ENCODE measurements at regions not wholly inside any gene's neighbourhood (a gene's known extent, or its start where the extent isn't known, plus 50 kb on each side); places are given as distances from the start of the nearest gene placed in this dataset.
A peak's percentile ranks its signal among the peaks of the same experiment; 100 is the strongest.

DNA sequence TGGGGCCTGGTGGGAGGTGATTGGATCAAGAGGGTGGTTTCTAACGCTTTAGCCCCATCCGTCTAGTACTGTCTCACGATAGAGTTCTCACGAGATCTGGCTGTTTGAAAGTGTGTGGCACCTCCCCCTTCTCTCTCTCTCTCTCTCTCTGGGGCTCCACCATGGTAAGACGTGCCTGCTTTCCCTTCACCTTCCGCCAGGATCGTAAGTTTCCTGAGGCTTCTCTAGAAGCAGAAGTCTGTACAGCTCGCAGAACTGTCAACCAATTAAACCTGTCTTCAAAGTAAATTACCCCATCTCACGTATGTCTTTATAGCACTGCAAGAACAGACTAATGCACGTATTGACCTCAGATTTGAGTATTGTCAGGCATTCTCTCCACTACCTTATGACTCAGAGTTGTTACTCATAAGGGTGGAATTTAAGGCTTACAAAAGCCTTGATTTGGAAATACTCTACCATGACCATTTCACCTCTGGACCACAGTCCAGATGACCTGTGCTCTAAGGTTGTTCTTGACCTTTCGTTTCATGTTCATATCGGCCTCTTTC lies 99.5 kb upstream of the AGAP1 start:
- in situ Hi-C loops (cut with HindIII; ENCODE audit: low pct_ligation_motif_present, low pct_unique_long_range_greater_than_20kb, low sequenced_read_pairs): no loop called here
- peak; percentile 89 for DNase-seq

GRCh38 chr2:235396071-235396846 lies 97.6 kb upstream of the AGAP1 start:
- DNase-seq: no peak
- in situ Hi-C loops (cut with HindIII; ENCODE audit: low pct_ligation_motif_present, low pct_unique_long_range_greater_than_20kb, low sequenced_read_pairs): no loop called here

- DNase-seq: no peak
- in situ Hi-C loops (cut with HindIII; ENCODE audit: low pct_ligation_motif_present, low pct_unique_long_range_greater_than_20kb, low sequenced_read_pairs): no loop called here
Observed at GRCh38 chr2:235398321-235398720, 95.5 kb upstream of the AGAP1 start.

GRCh38 chr2:235399895-235400294 lies 93.9 kb upstream of the AGAP1 start:
- DNase-seq: no peak
- in situ Hi-C loops (cut with HindIII; ENCODE audit: low pct_ligation_motif_present, low pct_unique_long_range_greater_than_20kb, low sequenced_read_pairs): no loop called here

- no peak for DNase-seq
- in situ Hi-C loops (cut with HindIII; ENCODE audit: low pct_ligation_motif_present, low pct_unique_long_range_greater_than_20kb, low sequenced_read_pairs): no loop called here
Observed at GRCh38 chr2:235402422-235402821, 91.4 kb upstream of the AGAP1 start.

DNA sequence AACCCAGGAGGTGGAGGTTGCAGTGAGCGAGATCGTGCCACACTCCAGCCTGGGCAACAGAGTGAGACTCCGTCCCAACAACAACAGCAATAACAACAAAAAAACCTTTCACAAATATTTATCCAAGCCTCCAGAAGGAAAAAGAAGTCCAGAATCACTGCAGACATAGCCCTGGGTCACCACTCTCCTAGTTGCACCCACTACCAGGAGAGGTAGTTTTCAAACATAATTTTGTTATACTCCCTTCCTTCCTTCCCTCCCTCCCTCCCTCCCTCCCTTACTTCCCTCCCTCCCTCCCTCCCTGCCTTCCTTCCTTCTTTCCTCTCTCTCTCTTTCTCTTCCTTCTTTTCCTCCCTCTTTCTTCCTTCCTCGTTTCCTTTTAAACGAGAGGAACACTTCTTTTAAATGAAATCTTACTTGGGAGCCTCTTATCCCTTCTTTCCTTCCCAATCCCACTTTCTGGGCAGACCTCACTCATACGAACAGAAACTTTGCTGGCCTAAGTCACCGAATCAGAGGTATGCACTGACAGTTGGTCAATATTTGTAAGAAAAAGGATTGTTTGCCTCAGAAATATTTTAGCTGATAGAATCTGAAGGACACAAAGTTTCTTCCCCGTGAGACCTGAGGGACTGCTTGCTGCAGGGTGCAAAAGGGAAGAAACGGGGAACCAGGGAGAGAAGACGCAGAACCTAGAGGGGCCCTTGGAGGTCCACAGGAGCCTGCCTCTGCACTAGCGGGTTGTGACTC lies 88.1 kb upstream of the AGAP1 start:
- in situ Hi-C loops (cut with HindIII; ENCODE audit: low pct_ligation_motif_present, low pct_unique_long_range_greater_than_20kb, low sequenced_read_pairs): no loop called here
- no peak for DNase-seq

DNA sequence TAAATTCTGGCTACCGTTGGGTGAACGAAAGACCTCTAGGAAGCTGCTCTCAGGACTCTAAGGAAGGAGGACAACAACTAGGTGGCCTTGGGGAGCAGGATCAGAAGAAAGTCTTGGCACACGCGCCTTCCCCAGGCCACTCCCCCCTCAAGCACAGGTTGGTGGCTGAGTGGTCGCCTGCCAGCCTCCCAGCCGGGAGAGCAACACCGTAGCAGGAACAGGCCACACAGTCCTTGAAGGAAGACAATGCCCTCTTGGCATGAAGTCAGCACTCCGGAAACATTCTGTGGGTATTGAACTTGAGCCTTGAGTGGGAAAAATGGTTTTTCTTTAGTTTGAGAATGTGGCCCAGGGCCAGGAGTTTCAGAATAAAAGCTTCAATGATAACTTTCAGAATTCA lies 87.4 kb upstream of the AGAP1 start:
- in situ Hi-C loops (cut with HindIII; ENCODE audit: low pct_ligation_motif_present, low pct_unique_long_range_greater_than_20kb, low sequenced_read_pairs): no loop called here
- no peak for DNase-seq

DNA sequence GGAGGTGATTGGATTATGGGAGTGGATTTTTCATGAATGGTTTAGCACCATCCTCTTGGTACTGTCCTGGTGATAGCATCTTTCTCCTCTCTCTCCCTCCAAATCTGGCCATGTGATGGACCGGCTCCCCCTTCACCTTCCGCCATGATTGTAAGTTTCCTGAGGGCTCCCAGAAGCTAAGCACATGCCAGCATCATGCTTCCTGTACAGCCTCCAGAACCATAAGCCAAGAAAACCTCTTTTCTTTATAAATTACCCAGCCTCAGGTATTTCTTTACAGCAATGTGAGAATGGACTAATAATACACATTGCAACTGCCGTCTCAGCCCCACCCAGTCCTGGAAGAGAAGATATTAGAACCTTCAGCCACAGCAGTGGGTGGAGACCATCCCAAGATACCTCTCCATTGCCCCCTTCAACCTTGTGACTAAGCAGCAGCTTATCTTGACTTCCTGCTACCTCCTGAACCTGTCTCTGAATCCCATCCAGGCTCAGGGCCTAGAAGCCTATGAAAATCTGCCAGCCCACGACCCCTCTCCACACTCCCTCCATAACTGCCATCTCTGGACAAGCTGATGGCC lies 81.8 kb upstream of the AGAP1 start:
- in situ Hi-C loops (cut with HindIII; ENCODE audit: low pct_ligation_motif_present, low pct_unique_long_range_greater_than_20kb, low sequenced_read_pairs): no loop called here
- DNase-seq: no peak

GRCh38 chr2:235413064-235413463 lies 80.8 kb upstream of the AGAP1 start:
- no peak for DNase-seq
- in situ Hi-C loops (cut with HindIII; ENCODE audit: low pct_ligation_motif_present, low pct_unique_long_range_greater_than_20kb, low sequenced_read_pairs): no loop called here

DNA sequence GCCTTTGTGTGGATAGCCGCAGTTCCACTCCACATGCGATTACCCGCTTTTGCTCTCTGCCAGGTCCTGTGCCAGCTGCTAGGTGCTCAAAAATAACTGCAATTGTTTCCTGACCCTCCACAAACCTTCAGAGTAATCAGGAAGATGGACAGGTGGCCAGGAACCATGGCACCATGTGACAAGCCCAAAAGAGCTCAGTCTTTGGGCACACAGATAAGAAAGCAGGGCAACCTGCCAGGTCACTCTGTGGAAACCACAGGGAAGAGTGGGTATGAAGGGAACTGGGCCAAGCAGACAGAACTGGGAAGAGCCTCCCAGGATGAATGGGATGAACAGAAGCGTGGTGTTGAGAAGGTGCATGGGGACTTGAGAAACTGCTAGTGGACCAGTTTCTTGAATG lies 79.4 kb upstream of the AGAP1 start:
- in situ Hi-C loops (cut with HindIII; ENCODE audit: low pct_ligation_motif_present, low pct_unique_long_range_greater_than_20kb, low sequenced_read_pairs): no loop called here
- DNase-seq: no peak

DNA sequence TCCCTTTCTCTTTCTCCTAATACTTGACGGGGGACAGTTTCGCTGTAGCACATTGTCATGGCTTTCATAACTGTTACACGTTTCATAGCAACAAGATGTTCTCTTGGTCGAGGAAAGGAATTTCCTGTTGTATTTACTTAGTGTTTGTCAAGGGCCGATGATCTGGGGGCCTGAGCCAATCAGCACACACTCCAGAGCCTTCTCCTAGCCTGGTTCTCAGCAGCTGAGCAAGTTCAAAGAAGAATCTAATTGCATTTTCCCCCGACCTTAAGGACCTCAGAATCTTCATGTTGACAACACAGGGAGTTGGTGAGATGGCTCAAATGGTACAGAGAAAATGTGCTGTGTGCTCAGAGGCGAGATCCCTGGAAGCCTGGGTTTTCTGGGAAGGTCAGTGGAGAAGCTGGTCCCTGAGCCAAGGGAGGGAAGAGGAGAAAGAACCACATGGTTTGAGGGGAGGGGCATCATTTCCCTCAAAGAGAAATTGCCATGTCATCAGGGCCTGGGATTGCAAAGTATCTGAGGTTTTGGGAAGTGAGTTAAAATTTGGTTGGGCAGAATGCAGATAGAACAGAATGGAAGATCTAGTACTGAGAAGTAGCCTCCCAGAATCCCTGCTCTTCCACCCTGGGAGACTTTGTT lies 76.9 kb upstream of the AGAP1 start:
- in situ Hi-C loops (cut with HindIII; ENCODE audit: low pct_ligation_motif_present, low pct_unique_long_range_greater_than_20kb, low sequenced_read_pairs): no loop called here
- DNase-seq: no peak

DNA sequence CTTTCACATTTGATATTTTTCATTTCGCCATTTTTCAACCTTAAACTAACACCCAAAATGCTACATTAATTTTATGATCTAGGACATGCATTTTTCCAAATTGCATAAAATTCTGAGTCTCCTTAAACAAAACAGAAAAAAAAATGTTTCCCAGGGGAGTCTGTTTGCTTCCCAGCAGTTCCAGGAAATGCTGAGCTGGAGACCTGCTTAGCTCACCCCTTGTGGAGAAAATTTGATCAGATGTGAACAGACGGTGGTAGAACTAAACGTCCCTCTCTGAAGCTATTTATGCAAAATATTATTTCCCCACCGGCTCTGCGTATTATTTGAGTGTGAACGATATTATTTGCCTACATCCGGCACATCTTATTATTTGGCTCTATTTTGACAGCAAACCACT lies 74.9 kb upstream of the AGAP1 start:
- in situ Hi-C loops (cut with HindIII; ENCODE audit: low pct_ligation_motif_present, low pct_unique_long_range_greater_than_20kb, low sequenced_read_pairs): no loop called here
- no peak for DNase-seq

DNA sequence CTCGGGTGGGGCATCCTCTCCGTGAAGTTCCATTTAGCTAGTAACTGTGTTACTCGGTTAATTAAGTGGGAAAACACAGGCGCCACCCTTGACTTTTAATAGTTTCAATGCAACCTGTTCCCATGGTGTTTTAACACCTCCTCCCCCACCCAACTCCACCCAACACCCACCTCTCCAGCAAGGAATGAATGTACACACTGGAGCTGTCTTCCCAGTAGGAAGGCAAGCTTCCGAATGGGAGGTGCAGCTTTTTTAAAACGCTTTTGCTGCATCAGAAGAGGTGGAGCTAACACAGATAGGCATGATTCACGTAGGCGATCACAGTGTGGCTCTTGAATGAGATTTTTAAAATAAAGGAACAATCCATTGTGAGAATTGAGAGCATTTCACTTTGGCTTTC lies 73.8 kb upstream of the AGAP1 start:
- in situ Hi-C loops (cut with HindIII; ENCODE audit: low pct_ligation_motif_present, low pct_unique_long_range_greater_than_20kb, low sequenced_read_pairs): no loop called here
- DNase-seq: no peak

- in situ Hi-C loops (cut with HindIII; ENCODE audit: low pct_ligation_motif_present, low pct_unique_long_range_greater_than_20kb, low sequenced_read_pairs): no loop called here
- DNase-seq: no peak
Observed at GRCh38 chr2:235421618-235422017, 72.2 kb upstream of the AGAP1 start.

DNA sequence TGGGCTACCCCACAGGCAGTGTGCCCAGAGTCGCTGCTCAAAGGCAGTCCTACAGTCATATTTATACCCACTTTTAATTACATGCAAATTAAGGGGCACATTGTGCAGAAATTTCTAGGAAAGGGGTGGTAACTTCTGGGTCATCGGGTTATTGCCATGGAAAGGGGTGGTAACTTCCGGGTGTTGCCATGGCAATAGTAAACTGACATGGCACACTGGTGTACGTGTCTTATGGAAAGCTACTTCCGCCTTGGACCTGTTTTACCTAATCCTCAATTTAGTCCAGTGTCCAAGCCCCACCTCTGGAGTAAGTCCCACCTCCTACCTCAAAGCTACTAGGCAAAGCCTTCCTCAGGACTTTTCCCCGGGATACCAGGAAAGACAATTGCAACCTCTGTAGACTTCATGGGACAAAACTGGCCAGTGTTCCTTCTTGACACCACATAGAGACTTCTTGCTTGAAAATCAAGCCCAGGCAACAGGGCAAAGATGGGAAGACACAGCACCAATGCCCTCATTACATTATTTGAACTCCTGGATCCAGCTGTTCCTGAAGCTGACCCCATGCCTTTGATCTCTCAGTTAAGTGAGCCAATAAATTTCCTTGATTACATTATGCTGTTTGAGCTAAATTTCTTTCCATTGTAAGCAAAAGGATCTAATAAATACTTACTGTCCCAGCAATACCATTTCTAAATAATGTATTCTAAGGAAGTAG lies 63.3 kb upstream of the AGAP1 start:
- no peak for DNase-seq
- in situ Hi-C loops (cut with HindIII; ENCODE audit: low pct_ligation_motif_present, low pct_unique_long_range_greater_than_20kb, low sequenced_read_pairs): no loop called here

GRCh38 chr2:235432741-235433520 lies 60.9 kb upstream of the AGAP1 start:
- no peak for DNase-seq
- in situ Hi-C loops (cut with HindIII; ENCODE audit: low pct_ligation_motif_present, low pct_unique_long_range_greater_than_20kb, low sequenced_read_pairs): no loop called here

DNA sequence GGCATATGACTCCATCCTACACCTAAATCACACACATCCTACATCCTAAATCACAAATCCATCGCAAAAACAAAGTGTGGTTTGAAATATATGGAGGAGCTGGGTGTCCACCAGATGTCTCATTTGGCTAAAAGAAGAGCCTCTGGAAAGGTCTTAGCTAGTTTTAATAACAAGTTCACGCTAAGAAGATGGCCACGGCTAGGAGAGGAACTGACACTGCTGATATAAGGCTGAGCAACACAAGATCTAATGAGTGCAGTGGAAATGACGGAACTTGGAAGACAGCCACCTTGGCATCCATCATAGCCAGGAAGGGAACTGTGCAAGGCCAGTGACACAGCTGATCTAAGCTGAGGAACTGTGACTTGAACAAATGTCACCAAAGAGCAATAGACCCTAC lies 60.0 kb upstream of the AGAP1 start:
- in situ Hi-C loops (cut with HindIII; ENCODE audit: low pct_ligation_motif_present, low pct_unique_long_range_greater_than_20kb, low sequenced_read_pairs): no loop called here
- DNase-seq: peak; percentile 8

All from ACHN (cell line).